ENCODE measurements at regions not wholly inside any gene's neighbourhood (a gene's known extent, or its start where the extent isn't known, plus 50 kb on each side); places are given as distances from the start of the nearest gene placed in this dataset.
"Not testable (repeated sequence)": the region's sequence is repeated elsewhere in the genome, so short reads cannot be mapped to it uniquely, and the experiment has no call there.

DNA sequence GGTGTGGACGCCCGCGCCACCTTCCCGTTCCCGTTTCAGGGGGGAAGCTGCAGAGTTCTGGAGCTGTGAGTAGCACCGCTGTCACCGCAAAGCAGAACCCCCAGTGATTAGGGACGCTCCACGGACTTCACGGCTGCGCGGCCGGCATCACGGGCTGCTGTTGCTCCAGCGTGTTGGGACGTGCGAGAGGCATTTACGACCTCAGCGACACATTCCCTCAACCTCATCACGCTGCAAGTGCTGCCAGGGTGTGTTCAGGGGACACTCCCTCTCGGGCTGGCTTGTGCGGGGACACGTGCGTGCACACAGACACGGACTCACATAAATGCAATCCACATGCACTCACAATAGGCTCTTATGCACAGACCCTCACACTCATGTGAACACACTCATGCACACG, 187.9 kb downstream of the NPIPB11 start:
- DNase-seq (ENCODE audit: low read depth) = not testable (repeated sequence)

DNA sequence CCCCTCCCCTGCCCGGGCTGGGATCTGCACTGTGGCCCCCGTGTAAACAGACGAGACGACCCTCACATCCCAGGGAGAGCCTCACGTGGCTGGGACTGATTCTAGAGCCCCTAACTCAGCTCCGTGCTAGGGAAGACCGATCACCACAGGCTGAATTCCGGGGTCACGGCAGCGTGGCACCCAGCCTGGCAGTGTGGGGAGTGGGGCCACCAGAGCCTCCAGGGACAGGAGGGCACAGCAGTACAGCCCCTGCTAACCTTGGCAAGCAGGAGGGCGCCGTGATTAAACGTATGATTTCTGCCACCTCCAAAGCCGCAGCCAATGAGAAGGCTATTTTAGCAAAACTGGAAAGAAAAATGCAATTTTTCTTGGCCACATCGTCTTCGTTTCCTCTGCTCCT, 188.3 kb downstream of the NPIPB11 start:
- not testable (repeated sequence) for DNase-seq (ENCODE audit: low read depth)

DNA sequence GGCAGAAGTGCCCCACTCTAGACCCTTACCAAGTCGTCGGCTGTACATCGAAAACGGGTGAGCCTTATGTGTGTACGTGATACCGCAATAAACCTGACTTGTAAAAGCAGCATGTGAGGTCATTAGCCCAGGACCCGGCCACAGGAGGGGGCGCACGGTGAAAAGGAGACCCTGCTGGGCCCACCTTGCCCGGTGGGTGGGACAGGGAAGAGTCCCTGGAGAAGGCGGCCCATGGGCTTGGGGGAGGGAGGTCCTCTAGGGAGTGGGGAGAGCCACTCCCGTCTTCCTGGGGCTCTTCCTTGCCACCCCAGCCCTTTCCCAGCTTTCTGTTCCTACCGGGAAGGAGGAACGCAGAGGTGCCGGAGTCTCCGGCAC, 188.8 kb downstream of the NPIPB11 start:
- not testable (repeated sequence) for DNase-seq (ENCODE audit: low read depth)

DNA sequence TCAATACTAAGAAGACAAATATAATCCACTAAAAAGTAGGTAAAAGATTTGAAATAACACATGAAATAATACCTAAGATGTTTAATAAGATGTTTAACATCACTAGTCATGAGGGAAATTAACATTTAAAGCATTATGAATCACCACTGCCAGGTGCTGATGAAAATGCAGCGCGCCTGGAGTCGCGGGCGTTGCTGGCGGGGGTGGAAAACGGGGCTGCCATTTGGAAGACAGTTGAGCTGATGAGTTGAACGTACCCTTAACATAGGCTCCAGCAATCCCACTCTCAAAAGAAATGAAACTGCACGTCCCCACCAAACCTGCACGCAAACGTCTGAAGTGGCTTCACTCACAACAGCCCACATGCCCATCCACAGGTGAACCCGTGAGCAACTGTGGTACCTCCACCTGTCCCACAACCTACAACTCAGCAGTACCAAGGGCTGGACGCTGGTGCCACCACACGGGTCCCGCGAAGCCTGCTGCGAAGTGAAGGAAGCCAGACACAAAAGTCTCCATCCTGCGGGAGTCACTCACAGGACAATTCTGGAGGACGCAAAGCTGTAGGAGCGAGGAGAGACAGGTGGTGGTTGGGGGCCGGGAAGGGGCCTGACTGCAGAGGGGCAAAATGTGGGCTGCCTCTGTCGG, 189.3 kb downstream of the NPIPB11 start:
- DNase-seq (ENCODE audit: low read depth) = not testable (repeated sequence)

DNA sequence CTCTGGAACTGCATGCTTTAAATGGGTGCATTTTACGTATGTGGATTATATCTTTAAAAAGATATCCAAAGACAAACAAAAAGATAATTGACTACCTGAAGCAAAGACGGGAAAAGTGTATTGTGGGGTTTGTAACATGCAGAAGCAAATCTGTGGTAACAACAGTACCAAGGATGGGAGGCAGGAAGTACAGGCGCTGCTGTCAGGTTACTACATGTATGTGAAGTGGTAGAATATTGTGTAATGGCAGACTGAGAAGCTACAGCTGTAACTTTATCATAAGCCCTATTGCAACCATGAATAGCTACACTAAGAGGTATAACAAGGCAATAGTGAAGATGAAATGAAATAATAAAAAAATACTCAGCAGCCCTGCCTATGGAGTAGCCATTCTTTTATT, 192.7 kb downstream of the NPIPB11 start:
- not testable (repeated sequence) for DNase-seq (ENCODE audit: low read depth)

DNA sequence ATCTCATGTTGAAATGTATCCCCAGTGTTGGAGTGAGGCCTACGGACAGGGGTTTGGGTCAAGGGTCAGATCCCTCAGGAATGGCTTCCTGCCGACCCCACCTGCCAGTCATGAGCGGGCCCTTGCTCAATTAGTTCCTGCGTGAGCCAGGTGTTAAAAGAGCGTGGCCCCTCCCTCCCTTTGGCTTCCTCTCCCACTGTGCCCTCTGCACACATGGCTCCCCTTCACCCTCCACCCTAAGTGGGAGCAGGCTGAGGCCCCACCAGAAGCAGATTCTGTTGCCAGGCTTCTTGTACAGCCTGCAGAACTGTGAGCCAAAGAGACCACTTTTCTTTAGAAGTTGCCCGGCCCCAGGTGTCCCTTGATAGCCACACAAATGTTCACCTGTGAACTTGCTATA, 193.3 kb downstream of the NPIPB11 start:
- not testable (repeated sequence) for DNase-seq (ENCODE audit: low read depth)

DNA sequence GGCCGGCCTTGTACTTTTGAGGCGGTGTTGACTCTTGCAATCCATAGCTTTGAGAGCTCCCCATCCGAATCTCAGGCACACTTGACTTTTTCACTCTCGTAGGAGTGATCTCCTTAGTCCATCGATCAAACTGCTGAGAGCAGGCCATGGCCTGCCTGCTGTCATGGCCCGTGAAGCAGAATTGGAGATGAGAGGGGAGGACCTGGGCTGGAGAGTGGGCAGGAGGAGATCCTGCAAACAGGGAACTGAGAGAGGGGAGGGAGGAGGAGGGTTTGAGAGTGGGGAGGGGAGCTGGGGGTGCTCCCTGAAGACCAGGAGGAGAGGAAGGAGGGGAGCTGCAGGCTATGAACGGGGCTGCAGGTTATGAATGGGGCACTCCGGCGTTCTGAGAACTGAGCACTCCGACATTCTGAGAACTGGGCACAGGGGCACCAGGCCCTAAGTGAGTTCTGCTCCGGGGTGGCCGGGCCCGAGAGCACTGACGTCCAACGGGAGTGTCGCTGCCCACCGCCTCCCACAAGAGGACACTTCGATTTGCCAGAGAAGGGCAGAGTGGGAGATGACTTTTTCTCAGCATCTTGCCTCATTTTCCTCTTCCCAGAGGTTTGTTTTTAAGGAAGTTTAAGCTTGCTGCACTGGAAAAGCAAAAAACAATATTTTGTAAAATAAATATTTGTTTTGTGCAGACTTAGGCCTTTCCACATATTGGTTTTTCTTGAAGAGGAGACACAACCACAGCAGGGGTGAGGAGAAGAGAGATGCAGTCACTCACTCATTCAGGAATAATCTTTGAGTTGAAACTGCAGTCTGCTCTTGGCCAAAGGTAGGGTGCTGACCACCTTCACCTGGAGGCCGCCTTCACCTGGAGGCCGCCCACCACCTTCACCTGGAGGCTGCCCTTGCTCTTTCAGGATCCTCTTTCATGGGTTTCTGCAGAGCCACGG, 194.2 kb downstream of the NPIPB11 start:
- DNase-seq (ENCODE audit: low read depth) = not testable (repeated sequence)

DNA sequence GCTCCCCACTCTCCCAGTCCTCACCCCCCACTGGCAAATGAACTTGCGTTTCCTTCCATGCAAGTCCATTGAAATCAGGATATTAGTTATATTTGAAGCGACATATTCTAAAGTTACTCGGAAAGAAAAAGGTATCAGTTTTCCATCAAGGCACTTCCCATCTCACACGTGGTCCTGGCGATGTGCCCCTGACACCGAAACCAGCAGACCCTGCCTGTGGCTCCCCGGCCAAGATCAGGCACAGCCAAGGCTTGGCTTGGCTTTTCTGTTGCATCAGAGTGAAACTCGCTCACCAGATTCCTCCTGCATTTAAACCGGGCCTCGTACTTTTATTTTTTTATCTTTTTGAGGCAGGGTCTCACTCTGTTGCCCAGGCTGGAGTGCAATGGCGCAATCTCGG, 195.1 kb downstream of the NPIPB11 start:
- DNase-seq (ENCODE audit: low read depth) = not testable (repeated sequence)

DNA sequence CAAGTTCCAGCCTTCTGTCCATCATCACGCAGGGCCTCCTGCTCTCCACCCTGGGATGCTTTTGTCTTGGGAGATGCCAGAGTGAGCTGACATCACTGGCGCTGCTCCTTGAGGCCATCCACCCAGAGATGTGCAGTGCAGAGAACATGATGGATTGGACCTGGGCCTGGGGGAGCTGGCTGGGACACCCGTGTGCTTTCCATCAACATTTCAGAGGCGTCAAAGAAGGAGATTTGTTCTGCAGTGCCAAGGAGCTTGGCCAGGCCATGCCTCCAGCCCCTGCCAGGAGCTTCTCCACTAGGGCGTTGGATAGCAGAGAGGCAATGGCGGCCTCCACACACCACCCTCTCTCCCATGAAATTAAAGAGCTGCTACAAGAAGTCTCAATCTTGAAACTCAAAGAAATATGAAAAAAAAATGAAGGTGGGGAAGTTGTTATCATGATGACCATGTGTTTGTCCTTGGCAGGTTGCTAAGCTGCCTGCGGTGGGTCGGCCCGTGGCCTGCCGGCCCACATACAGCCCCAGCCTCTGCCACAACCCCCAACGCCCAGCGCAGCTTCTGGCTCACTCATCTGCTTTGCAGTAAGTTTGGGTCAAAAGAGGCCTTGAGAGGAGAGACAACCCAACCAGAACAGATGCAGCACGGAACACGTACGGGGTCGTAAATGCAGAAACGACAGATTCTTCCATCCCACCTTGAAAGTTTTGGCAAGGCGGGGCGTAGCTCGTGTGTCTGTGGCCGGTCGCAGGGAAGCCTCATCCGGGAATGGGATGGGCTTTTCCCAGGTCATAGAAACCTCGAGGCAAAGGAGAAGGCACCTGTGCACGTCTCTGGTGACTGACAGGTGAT, 196.0 kb downstream of the NPIPB11 start:
- DNase-seq (ENCODE audit: low read depth) = not testable (repeated sequence)

DNA sequence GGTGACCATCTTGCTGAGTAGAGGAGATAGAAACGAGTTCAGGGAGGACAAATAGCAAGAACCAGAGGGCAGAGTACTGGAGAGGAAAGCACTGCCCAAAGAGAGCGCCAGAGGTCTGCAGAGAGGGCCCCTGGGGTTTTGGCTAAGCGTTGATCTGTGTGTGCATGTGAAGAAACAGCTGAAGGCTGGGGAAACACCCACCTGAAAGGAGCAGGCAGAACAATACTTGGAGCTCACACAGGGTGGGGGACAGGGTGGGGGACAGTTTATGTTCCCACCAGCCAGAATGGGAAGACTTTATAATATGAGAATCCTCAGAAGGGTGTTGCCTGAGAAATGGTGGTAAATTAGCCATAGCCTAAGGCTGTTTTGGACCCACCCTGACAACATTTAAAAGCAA, 200.4 kb downstream of the NPIPB11 start:
- DNase-seq (ENCODE audit: low read depth) = not testable (repeated sequence)

DNA sequence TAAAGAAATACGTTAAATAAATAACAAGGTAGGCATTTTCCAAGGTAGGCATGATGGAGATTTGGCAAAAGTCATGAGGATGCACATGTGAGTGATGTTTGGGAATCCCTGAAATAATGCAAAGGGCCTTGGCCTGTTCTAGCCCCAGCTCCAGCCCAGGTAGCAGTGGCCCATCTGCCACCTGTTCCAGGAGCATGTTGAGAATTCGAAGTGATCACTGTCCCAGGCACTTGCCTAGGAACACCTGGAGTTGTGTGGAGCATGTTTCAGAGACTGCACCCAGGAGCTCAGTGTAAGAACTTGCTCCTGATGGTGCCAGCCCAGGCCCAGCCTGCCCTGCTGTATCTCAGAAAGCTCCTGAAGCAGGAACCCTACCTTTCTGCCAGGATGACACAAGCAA, 201.4 kb downstream of the NPIPB11 start:
- not testable (repeated sequence) for DNase-seq (ENCODE audit: low read depth)

DNA sequence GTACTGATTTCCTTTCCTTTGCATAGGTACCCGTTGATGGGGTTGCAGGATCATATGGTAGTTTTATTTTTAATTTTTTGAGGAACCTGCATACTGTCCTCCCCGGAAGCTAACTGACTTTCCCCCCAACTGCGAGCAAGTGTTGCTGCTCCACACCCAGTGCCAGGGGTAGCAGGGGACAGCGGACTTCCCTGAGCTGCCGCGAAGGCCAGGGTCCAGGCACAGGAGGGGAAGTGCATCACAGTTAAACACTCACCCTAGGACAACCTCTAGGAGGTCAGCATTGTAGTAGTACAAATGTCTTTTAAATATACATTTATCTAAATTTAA, 201.7 kb downstream of the NPIPB11 start:
- no peak for DNase-seq (ENCODE audit: low read depth)

DNA sequence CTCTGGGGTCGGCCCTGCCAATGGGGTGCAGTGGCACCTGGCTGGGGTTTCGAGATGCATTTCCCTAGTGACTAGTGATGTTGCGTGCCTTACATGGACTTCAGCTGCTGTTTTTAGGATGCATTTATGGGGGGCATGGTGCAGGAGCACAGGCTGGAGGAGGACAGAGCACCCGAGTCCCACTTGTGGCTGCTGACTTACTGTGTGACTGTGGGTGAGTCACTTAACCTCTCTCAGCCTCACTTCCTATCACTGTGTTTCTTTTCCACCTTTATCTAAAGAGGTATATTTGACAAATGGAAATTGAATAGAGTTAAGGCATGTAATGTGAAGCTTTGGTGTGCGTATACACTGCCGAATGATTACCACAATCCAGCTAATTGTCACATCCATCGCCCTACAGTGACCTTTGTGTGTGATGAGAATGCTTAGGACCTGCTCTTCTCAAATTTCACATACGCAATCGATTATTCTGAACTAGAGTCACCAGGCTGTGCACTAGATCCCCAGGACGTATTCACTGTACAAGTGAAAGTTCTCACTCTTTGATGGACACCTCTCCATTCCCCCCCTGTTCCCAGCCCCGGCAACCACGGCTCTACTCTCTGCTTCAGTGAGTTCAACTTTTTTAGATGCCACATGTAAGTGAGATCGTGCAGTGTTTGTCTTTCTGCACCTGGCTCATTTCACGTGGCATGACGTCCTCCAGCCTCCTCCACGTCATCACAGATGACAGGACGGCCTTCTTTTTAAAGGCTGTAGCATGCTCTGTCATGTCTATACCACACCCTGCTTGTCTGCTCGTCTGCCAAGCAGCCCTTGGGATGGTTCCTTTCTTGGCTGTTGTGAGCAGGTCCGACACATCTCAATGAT, 202.3 kb downstream of the NPIPB11 start:
- DNase-seq (ENCODE audit: low read depth) = not testable (repeated sequence)

DNA sequence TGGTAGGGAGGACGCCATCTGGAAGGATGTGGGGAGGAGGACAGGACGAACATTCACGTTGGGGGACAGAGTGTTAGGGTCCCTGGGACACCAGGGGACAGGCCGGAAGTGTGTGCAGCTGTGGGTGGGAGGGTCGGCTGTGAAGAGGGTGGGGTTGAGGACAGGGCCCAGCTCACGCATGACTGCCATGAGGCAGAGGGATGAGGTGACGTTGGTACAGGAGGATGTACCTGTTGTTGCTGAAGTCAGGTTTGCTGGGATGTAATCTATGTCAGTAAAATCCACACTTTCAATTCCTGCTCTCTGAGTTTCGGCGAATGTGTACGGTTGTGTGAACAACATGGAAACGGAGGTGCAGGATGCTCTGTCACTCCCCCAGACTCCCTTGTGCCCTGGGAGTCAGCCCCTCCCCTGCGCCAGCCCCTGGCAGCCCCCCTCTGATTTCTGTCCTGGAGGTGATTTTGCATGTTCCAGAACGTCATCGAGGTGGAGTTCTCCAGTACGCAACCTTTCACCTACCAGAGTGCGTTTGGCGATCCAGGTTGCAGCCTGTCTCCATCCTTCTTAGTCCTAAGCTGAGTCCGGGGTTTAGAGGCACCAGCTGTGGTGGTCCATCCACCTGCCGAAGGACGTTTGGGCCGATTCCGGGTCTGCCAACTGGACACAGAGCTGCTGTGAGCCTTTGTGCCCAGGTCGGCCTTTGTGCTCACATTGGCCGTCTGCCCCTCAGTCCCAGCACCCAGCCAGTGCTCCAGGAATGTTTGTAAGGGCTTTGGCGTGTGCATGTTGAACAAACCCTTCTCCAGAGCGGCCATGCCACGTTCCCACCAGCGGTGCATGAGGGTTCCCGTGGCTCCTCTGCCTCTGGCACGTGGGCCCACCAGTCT, 203.2 kb downstream of the NPIPB11 start:
- DNase-seq (ENCODE audit: low read depth) = not testable (repeated sequence)

DNA sequence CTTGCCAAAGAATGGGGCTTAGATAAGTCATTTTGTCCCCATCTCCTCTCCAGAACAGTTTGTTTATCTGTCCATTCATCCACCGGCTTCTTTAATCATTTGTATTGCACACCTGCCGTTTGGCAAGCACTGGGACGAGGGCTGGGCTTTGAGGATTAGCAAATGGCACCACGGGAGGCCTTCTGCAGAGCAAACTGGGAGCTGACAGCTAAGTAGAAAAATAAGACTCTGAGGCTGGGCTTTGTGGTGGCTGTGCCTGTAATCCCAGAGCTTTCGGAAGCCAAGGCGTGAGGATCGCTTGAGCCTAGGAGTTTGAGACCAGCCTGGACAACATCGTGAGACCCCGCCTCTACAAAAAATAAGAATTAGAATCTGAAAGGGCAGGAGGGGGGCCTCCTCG, 203.9 kb downstream of the NPIPB11 start:
- not testable (repeated sequence) for DNase-seq (ENCODE audit: low read depth)

DNA sequence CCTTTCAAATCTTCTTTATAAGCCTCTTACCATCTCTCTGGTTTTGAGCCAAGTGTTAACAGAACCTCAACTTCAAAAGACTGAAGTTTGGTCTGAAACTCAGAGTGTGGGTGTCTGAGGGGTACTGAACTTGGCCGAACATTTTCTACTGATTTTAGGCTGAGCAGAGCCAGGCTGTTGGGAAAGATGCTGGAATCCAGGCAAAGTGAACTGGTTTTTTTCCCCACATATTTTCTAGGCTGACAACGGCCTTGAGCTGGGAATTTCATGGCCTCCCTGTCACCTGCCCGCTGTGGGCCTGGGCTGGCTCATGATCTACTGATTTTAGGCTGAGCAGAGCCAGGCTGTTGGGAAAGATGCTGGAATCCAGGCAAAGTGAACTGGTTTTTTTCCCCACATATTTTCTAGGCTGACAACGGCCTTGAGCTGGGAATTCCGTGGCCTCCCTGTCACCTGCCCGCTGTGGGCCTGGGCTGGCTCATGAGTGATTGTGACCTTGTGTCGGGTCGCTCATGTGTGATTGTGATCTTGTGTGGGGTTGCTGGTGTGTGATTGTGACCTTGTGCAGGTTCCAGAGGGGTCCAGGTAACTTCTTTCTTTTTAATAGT, 204.4 kb downstream of the NPIPB11 start:
- DNase-seq (ENCODE audit: low read depth) = not testable (repeated sequence)

DNA sequence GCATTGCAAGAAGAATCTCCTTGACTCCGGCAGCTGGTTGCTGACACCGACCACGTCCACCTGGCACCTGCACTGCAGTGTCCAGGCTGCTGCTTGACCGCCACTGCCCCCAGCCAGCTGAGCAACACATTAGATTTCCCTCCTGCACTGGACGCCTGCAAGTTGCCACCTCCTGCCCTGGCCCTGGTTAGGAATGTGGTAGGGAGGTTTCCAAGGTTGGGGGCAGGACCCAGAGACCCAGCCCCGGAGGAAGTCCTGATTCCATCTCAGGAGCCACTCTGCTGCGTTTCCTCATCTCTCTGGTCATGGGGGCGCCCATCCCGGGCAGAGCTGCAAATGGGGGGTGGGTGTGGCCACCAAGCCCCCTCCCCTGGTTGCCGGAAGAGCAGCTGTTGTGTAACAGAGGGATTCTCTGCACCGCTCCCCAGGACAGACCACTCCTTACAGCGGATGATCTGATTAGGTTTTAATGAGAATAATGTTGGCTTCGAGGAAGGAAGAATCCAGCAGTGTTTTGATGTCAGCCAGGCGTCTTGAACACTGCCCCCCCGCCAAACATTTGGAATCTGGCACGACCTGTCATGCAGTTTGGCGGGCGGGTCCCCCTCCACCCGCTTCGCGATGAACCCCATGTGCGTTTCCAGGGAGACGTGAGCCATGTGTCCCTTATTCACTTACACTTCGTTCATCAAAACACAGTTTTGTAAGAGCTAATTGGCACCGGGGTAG, 205.1 kb downstream of the NPIPB11 start:
- not testable (repeated sequence) for DNase-seq (ENCODE audit: low read depth)

DNA sequence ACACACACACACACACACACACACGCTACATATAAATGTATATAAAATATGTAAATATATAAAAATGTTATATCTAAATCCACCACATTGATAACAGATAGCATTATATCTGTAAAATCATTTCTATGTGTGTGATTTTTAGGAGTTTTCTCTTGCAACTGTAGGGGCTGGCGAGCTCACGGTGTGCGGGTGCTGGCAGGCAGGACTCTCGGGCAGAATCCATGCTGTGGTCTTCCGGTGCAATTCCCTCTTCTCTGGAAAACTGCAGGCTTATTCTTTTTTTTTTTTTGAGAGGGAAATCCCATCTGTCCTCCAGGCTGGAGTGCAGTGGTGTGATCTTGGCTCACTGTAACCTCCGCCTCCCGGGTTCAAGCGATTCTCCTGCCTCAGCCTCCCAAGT, 205.8 kb downstream of the NPIPB11 start:
- DNase-seq (ENCODE audit: low read depth) = not testable (repeated sequence)

DNA sequence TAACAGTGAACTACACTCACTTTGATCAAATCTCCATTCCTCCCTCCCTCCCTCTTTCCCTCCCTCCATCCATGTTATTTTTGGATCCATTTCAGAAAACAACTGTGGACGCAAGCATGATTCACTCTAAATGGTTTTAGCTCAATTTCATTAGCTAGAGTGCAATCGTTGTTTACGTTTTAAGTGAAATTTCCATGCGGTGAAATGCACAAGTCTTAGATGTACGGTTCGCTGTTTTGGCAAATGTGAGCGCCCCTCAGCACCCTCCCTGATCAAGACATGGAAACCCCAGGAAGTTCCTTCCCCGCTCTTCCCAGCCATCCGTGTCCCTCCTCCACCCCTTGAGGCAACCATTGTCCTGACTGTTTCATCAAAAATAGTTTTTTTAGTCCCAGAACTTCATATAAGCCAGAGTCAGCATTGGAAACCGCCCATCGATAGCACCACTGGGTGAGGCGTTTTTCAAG, 206.3 kb downstream of the NPIPB11 start:
- DNase-seq (ENCODE audit: low read depth) = peak; percentile 15

All from renal cortical epithelial cell (primary cell).